HG03457 (cell line): ENCODE measurements at regions not wholly inside any gene's neighbourhood (a gene's known extent, or its start where the extent isn't known, plus 50 kb on each side); places are given as distances from the start of the nearest gene placed in this dataset.

Experiments
- ATAC-seq: cut with Tn5 transposase; IDR thresholded peaks from one replicate; pipeline ENCODE4 v1.9.1; 2021; ENCODE audit warnings: moderate number of reproducible peaks; ENCODE audit not compliant: unreplicated experiment

- no peak for ATAC-seq
Measured at GRCh38 chr15:31486506-31486905, 159.9 kb downstream of the KLF13 start.

DNA sequence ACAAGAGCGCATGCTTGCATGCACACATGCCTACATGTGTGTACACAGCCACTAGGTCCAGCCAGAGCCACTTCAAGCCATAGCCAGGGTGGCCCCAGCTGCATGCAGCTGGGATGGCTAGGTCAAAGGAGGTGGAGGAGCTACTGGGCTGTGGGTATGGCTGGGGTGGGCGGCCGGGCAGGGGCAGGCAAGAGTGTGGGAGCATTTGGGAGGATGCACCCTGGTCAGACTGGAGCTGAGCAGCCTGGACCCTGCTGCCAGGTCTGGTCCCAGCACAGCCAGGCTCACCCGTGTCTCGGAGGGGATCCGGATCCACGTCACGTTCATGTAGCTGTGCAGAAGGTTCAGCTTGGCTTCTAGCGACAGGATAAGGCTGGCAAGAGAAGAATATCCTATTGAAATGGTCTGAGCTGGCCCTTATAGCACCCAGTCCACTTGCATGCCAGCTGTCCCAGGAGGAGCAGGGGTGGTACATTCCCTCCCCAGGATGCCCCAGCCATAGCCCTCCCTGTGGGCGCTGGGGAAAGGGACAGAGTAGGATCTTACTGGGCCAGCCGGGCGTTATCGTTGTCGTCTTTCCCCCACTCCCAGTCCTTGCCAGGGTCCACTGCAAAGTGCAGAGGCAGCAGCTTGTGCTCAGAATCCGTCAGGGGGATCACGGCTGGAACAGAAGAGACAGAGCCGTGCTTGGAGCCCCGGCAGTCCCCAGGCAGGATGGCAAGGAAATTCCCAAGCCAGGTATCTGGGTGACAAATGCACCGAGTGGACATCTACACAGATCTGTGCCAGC lies 160.5 kb downstream of the KLF13 start:
- no peak for ATAC-seq

- peak; percentile 45 for ATAC-seq
Measured at GRCh38 chr15:31487811-31488436, 161.3 kb downstream of the KLF13 start.

DNA sequence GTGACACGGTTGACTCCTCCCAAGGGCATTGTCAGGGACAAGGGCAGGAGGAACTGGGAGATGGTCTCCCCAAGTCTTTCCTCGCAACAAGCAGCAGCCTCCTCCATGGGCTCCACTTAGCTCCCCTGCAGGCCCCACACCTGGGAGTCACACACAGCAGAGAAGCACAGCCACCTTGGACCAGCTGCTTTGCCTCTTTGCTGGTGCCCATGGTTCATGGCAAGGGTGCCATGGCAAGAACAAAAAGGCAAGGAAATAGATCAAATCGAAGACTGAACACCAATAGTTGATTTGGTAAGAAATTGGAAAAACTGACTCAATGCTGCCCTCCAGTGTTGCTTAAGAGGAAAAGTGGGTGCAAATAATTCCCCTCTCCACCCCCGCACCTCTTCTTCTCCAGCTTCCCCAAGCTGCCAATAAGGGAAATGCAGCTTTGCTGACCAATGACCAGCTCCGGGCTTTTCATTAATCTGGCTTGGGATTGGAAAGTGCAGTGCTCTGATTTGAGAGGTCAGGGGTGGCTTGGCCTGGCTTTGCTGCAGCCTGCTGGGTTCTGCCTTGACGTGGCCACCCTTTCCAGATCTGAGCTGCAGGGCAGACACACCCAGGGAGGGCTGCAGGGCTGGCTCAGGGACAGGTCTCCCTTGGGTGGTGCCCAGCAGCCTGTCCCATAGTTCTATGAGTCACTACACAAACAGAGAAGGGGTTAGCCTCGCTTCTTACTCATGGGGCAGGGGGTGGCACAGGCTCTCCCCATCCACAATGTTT lies 162.0 kb downstream of the KLF13 start:
- ATAC-seq, result peak; percentile 34

DNA sequence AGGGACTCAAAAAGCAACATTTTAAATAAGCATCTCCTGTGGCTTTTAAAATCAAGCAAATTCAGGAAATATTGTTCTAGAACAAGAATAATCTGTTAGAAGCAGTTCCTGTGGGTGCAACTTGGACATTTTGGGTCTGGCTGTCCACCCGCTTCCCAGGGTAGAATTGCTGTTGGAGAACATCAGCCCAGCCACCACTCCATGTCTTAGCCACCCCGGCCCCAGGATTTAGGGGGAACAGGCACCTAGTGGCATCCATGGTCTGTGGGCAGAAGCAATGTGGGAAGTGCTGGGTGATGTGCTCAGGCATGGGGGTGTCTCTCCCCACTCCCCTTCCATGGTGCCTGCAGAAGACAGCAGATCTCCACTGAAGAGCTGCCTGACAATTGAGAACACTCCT lies 162.6 kb downstream of the KLF13 start:
- no peak for ATAC-seq

- ATAC-seq, result no peak
Measured at GRCh38 chr15:31489801-31490646, 163.4 kb downstream of the KLF13 start.

DNA sequence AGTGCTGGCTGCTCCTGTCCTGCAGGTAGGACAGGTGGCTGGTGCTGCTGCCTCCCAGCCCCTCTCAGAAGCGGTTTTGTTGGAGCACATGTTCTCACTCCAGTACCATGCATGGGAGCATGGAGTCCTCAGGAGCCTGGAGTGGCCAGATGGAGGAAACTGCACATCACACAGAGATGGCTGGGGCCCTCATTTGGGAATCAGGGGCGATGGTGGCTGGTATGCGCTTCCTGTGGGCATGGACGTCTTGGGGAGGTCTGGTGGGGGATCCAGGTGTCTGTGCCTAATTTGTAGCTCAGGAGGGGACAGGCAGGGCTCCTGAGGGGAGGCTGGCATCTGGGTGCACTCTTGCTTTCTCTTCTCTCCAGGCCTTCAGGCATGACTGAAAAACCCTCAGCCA lies 168.2 kb downstream of the KLF13 start:
- ATAC-seq, result no peak

- ATAC-seq, result no peak
Measured at GRCh38 chr15:31495281-31495680, 168.6 kb downstream of the KLF13 start.

DNA sequence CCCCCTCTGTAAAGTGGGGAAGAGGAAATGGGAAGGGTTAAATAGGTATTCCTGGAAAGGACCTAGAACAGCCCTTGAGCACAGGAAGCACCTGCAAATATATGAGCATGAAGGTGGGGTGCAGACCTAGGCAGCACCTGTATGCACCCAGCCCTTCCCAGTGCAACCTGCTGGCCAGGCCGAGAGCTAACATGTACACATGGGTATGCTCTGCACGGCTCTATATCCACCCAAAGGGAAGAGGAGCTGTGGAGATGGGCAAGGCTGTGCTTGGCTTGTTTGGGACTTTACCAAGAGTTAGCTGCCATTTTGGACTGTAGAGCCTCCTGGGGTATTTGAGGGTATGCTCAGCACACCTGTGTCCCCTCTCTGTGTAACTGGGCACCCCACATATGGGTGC lies 171.2 kb downstream of the KLF13 start:
- ATAC-seq, result no peak

GRCh38 chr15:31498329-31498728 lies 171.7 kb downstream of the KLF13 start:
- no peak for ATAC-seq

- no peak for ATAC-seq
Measured at GRCh38 chr15:31498756-31499155, 172.1 kb downstream of the KLF13 start.

DNA sequence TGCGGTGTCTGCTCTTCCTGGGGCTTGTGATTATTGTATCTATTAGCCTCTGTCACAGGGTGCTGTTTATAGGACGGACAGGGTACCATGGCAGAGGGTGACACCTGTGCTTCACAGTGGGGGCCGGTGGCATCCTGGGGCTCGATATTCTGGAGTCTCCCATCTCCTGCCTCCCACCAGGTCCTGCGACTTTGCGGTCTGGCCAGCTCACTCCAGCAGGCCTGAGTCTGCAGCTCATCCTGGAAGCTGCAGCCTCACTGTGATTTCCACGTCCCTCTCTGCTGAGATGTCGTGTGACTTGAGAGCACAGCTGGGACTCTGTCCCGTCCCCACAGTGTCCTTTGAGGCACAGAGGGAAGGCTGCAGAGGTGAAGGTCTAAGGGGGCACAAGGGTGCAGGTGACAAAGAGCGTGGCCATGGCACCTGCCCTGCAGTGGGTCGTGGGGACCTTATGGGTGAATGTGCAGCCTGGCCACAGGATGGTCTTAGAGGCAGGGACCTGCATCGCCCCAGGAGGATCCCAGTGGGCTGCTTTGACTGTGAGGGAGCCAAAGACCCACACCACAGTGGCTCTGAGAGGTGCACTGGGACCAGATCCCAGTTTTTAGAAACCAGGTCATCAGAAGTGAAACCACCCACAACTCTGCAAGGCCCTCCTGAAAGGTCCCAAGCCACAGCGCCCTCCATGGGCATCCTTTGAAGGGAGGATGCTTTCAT lies 172.8 kb downstream of the KLF13 start:
- ATAC-seq, result no peak

DNA sequence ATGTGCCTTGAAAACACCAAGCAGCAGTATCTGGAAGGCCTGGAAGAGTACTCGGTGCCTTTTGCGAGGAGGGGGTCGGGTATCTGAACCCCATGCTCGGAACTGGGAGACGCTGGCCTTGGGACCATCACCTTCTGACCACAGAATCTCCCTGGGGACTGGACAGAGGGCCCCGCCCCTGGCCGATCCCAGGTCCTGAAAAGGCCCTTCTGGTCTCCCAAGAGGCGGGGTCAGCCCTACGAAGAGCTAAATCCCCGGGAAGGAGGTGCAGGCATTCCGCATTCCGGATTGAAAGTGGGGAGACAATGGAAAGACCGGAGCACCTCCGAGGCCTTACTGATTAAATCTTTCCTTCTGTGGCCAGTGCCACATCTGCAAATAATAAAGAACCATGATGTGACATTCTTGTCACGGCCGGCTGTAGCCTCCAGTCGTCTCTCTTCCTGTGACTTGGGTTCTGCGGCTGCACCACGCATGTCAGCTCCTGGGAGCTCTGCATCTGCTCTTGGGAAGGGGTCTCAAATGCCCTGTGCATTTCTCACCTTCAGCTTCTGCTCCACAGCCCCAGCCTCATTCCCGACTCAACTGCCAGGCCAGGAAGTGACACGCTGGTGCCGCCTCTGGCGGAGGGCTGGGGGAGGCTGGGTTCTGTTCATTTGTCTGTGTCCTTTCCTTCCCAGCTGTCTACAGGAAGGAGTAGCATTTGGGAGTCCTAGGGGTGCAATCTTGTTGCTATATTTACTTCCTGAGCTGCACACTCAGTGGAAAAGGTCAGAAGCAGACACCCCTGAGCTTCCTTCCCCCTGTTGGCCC lies 173.5 kb downstream of the KLF13 start:
- no peak for ATAC-seq

- no peak for ATAC-seq
Measured at GRCh38 chr15:31500766-31501449, 174.3 kb downstream of the KLF13 start.

DNA sequence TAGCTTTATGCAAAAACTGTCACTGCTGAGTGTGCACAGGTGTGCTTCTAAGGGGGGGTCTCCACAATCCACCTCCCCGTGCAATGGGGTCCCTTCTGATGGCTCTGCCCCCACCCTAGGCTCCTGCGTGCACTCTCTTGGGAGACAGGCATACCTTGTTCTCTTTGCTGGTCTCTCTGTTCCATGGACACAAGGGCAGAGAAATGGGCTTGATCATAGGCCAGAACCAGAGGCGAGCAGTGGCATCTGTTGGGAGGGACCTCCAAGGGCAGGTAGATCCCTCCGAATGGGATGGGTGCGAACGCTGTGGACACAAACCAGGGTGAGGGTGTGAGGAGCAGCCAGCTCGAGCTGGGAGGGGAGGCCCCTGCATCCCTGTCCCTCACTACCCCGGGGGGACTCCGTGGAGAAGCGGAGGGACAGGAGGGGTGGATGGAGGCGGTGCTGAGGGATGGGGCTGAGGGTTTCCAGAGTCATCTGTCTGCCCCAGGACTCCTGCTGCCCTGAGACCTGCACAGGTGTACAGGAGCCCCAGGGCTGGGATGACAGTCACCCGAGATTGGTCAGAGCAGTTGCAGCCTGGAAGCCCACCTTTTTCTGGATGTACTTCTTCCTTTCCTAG lies 175.0 kb downstream of the KLF13 start:
- ATAC-seq, result no peak

DNA sequence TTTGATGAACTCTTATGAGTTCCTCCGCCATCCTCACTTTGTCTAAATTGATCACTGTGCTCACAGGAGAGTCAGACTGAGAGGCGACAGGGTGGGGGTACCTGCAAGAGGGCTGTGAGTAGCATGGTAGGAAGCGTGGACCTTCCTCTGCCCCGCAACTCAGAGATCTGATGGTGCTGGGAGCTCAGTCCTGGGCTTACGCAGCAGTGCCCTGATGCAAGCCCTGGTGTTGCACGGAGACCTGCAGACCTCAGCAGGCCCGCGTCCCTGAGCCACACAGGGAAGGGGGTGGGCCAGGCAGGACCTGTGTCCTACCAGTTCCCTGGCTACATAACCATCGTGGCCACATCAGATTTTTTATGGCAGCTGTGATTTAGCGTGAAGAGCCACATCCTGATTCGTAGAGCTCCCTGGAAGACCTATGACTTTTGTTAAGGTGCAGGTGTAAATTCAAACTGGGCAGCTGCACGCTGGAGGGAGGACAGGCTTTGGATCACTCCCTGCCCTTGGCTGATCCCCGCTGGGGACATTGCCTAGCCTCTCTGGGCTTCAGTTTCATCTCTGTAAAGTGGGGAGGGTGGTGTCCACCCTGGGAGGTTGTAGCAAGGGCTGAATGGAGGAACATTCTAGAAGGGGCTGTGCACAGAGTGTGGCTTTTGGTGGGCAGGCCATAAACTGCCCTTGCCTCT lies 176.1 kb downstream of the KLF13 start:
- ATAC-seq, result no peak

DNA sequence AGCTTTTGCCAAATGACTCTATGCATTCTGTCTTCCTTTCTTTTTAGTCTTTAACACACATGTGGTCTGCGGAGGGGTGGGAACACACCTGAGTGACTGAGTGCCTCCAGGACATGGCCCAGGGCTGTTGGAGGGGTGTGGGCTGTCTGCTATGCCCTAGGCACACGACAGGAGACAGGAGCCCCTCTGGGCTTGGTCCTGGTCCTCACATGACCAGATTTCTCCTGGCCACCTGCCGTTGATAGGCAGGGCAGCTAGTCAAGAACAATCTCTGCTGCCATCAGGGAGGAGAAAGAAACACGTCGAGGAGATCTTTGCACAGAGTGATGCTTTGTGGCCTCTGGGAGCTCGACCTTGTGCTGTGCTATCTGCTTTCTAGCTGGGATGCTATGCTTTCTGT lies 176.6 kb downstream of the KLF13 start:
- ATAC-seq, result no peak
